Motor neuron (in vitro differentiated cells): ENCODE measurements at regions not wholly inside any gene's neighbourhood (a gene's known extent, or its start where the extent isn't known, plus 50 kb on each side); places are given as distances from the start of the nearest gene placed in this dataset.

Experiments
- ATAC-seq, 8 experiments: fragments of 200-7000 bp; cut with Tn5 transposase; replicated peaks in 6 of 8; 2 replicates each; pipeline ENCODE4 v1.8.0; 2021; ENCODE audit warnings: mild to moderate bottlenecking in 8 of 8, moderate library complexity in 8 of 8
- H3K27ac ChIP-seq, 2 donors: fragments of 250-450 bp; sonication (Bioruptor Pico); 2 replicates each; pipeline ENCODE4 v1.9.0; 2021; ENCODE audit warnings: antibody characterized with exemption in 2 of 2, mild to moderate bottlenecking in 2 of 2, moderate library complexity in 1 of 2
- H3K4me1 ChIP-seq, 2 donors: fragments of 250-450 bp; sonication (Bioruptor Pico); replicated peaks in 1 of 2; 2 replicates each; pipeline ENCODE4 v1.6.1; 2021; ENCODE audit warnings: antibody characterized with exemption in 2 of 2, mild to moderate bottlenecking in 2 of 2, moderate library complexity in 1 of 2
- H3K4me3 ChIP-seq, 5 donors: fragments of 250-450 bp; sonication (Bioruptor Pico); 2 replicates each; pipeline ENCODE4 v1.9.0; 2021; ENCODE audit warnings: antibody characterized with exemption in 5 of 5, mild to moderate bottlenecking in 5 of 5, moderate library complexity in 4 of 5
- WGBS, 10 experiments: fragments of 450-650 bp; shearing (Covaris generic); methylation state at CpG; one replicate each; pipeline ENCODE4 v1.0.0; 2022; 5-methylcytosine and 5-hydroxymethylcytosine counted together
- in situ Hi-C, 9 experiments: fragments of 400-800 bp; cut with MboI; loops; one replicate each; pipeline ENCODE4 v1.15.0; 2021; ENCODE audit warnings: low sequenced_read_pairs in 9 of 9, low pct_unique_long_range_greater_than_20kb in 2 of 9; ENCODE audit not compliant: unreplicated experiment in 9 of 9

DNA sequence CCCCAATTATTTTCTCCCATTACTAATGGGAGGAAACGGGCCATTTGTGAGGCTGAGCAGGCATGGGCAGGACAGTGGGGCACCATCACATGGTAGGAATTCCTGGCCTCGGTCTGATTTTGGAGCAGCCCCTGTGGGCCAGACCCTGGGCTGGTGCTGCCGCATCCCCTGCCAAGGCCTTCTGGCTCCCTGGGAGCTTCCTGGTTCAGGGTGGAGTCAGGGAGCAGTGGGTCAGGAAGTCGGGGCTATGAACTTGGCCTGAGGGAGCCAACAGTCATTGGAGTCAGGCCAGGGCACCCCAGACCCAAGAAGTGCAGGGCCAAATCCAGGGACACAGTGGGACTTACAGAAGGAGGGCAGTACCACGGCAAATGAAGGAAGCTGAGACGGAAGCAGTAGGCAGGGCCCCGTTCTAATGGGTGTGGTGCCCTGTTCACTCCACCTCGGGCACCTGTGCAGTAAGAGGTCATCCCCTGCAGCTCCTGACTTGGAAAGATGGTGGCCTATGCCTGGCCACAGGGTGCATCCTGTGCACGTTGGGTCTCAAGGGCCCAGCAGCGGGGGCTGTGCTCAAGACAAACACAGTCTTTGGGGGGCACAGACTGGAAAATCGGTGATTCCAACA is 328.1 kb downstream of the SMAD2 start:
- in situ Hi-C loops = loop anchor here in 1 of 9 experiments (10.0 kb wide), 1 partner anchor 122 kb away; no protein-coding TSS in a partner anchor
- no peak for ATAC-seq
- peaks cover 0 to 2% of the 10 kb centered on the region in 2 donors for H3K4me1 ChIP-seq
- no peak overlapping the region for H3K27ac ChIP-seq
- H3K4me3 ChIP-seq = no peak overlapping the region
- WGBS, 10 experiments = 33 to 100% (median 86%) methylated on average over 1 to 9 of the region's 11 CpGs; no CpG with 5 or more reads in 4 of the 10 experiments

DNA sequence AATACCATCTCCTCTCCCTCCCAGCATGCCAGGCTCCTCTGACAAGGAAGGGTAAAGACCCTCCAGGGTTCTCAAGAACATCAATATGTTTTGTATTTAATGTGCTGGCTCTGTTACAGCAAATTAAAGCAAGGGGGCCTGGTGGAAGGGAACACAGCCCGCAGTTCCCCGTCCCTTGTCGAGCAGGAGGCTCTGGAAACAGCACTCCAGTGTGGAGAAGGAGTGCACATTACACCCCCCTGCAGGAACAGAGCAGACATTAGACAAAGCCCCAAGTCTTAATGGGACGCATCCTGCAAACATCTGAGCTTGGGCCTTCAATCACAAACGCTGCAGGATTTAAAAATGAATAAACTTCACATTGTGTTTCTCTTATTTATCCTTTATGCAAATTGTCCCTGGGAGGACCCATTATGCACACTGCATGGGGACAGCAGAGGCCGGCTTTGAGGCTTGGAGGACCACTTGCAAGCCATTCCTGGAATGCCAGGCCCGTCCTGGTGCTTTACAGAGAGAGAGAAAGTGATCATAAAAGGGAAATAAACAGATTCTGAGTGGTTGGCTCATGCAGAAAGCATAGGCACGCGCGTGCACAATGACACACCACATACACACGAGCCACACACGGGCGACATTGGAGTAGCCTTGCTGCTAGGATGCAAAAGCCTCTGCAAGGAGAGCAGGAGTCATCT is 328.7 kb downstream of the SMAD2 start:
- in situ Hi-C loops = loop anchor here in 1 of 9 experiments (10.0 kb wide), 1 partner anchor 123 kb away; no protein-coding TSS in a partner anchor
- Histone ChIP-seq H3K27ac (no peak overlapping the region), H3K4me1 (no peaks in the 10 kb centered on the region), H3K4me3 (no peak overlapping the region)
- whole genome bisulfite sequencing, 10 experiments = 1 to 100% (median 68%) methylated on average over 1 to 13 of the region's 13 CpGs; no CpG with 5 or more reads in 3 of the 10 experiments
- peak in 5 of 8 experiments; percentile 52 to 71 (median 60) for ATAC-seq

DNA sequence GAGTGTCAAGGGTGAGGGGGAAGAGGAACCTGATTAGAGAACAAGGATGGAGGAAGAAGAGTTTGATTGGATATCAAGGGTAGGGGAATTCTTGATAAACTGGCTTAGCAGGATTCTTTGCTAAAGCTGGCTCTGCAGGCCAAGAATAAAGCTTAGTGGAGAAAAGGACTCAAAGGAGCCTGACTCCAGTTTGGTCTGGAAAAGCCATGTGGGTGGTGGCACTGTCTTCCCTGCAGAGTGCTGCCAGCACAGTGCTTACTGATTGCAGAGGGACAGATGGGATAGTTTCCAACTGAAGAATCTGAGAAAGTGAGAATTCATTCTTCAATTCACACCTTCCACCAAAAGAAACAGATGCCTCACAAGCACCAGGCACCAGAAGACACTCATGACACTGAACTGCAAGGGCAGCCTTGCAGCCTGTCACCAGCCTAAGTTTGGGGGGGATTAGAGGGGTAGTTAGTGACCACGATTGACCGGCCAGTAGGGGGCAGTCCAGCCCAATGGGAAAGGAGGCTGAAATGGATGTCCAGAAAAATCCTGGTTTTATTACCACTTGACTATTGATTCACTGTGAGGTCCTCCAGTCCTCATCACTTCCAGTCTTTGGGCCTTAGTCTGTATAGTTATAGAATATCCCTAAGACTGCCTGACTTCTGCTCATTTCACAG is 334.5 kb downstream of the SMAD2 start:
- ATAC-seq = peak in 3 of 8 experiments; percentile 20 to 65 (median 60)
- in situ Hi-C loops = loop anchor here in 3 of 9 experiments (25.0 kb wide), 2 partner anchors 141 to 209 kb away; no protein-coding TSS in a partner anchor
- 0 to 27% (median 0%) methylated on average over 1 to 2 of the region's 2 CpGs; no CpG with 5 or more reads in 5 of the 10 experiments for WGBS, 10 experiments

GRCh38 chr18:47594621-47595086 is 335.8 kb downstream of the SMAD2 start:
- H3K4me1 ChIP-seq = peaks cover 19 to 20% of the 10 kb centered on the region in 2 donors
- in situ Hi-C loops = loop anchor here in 3 of 9 experiments (25.0 kb wide), 2 partner anchors 143 to 207 kb away; no protein-coding TSS in a partner anchor
- peak overlapping the region; percentile 19 to 90 for H3K27ac ChIP-seq
- peak overlapping the region; percentile 4 to 33 (median 28) for H3K4me3 ChIP-seq
- WGBS, 10 experiments = 2 to 63% (median 35%) methylated on average over 3 to 16 of the region's 23 CpGs; no CpG with 5 or more reads in 3 of the 10 experiments
- ATAC-seq = peak in 5 of 8 experiments; percentile 85 to 89 (median 87)

More for the DNA sequence above, 334.5 kb downstream of the SMAD2 start:
- Histone ChIP-seq H3K27ac (no peak overlapping the region), H3K4me1 (peaks cover 19 to 20% of the 10 kb centered on the region in 2 donors), H3K4me3 (no peak overlapping the region)

- ATAC-seq = peak in 5 of 8 experiments; percentile 76 to 91 (median 83)
- in situ Hi-C loops = loop anchor here in 3 of 9 experiments (25.0 kb wide), 2 partner anchors 143 to 207 kb away; no protein-coding TSS in a partner anchor
- 0 to 100% (median 21%) methylated on average over 1 to 9 of the region's 13 CpGs for WGBS, 10 experiments
- Histone ChIP-seq H3K4me1 (peaks cover 19 to 20% of the 10 kb centered on the region in 2 donors), H3K4me3 (peak overlapping the region; percentile 4 to 33 (median 28)), H3K27ac (peak overlapping the region; percentile 48 to 90)
Observed at GRCh38 chr18:47593744-47594472, 336.6 kb downstream of the SMAD2 start.

DNA sequence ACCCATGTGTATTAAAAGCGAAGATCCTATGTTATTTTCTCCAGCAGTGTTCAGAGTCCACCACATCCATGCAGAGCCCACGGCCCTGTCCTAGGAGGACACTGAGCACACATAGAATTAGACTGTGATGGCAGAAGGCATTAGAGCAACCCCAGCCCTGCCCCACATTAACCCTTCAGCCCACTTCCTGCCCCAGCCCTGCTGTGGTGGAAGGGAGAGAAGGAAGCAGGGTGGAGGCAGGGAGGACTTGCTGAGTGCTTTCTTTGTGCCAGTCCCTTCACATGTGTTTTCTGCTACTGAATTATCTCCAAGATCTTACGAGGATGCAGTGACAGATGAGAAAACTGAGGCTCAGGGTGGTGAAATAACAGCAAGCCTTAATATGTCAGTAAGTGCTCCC is 339.0 kb downstream of the SMAD2 start:
- WGBS, 10 experiments = 0 to 100% (median 82%) methylated on average over 1 to 2 of the region's 3 CpGs; no CpG with 5 or more reads in 5 of the 10 experiments
- ATAC-seq = no peak
- in situ Hi-C loops = loop anchor here in 3 of 9 experiments (25.0 kb wide), 2 partner anchors 146 to 204 kb away; no protein-coding TSS in a partner anchor
- H3K4me1 ChIP-seq = peaks cover 30% of the 10 kb centered on the region in 2 donors
- no peak overlapping the region for H3K4me3 ChIP-seq
- no peak overlapping the region for H3K27ac ChIP-seq

DNA sequence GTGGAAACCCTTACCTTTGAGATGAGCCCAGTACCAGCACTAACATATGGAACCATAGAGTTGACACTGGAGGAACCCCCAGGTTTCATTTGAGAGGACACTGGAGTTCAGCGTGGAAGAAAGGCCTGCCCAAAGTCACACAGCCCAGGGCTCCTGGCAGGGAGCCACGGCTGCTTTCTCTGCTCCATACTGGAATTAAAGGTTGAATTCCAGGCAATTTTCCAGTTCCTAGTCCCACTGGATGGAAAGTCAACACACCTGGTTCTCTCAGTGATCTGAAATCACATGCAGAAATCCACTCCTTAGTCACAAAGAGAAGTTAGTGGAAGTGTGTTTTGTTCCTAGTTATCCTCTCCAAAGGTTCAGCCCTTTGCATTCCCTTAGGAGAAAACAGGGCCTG is 336.1 kb upstream of the SKOR2 start:
- no peak overlapping the region for H3K27ac ChIP-seq
- in situ Hi-C loops = loop anchor here in 3 of 9 experiments (25.0 kb wide), 2 partner anchors 150 to 200 kb away; no protein-coding TSS in a partner anchor
- no peak for ATAC-seq
- H3K4me1 ChIP-seq = peaks cover 36 to 45% of the 10 kb centered on the region in 2 donors
- 50 to 100% (median 80%) methylated on average over 1 to 2 of the region's 2 CpGs; no CpG with 5 or more reads in 5 of the 10 experiments for WGBS, 10 experiments
- H3K4me3 ChIP-seq = no peak overlapping the region

DNA sequence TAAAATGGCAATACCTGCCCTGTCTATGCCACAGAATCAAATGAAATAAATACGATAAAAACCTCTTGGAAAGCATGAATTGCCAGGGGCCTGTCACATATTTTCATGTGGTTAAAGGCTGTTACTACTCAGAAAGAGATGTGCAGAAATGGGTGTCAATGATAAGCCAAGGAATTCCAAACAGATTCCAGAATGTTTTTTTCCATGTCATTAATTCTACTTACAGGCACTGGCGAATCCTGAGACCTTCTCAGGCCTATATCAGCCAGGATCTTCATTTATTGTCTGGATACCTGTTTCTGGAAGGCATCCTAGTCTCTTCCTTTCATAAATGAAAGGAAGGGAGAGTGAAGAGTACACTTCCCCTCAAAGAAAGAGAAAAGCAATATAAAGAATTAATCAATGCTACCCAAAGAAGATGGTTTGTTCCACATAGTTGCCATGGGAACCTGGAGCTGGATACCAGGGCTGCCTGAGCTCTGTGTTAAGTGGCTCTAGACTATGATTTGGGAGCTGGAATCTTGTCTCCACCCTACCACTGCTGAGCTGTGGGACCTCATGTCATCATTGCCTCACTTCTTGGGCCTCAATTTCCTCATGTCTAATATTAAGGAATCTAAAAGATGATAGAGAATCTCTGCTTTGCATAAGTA is 335.1 kb upstream of the SKOR2 start:
- 20 to 100% (median 78%) methylated on average over 1 to 2 of the region's 2 CpGs; no CpG with 5 or more reads in 4 of the 10 experiments for WGBS, 10 experiments
- H3K4me1 ChIP-seq = peaks cover 47 to 55% of the 10 kb centered on the region in 2 donors
- no peak overlapping the region for H3K4me3 ChIP-seq
- H3K27ac ChIP-seq = no peak overlapping the region
- peak in 4 of 8 experiments; percentile 40 to 62 (median 42) for ATAC-seq
- in situ Hi-C loops = loop anchor here in 3 of 9 experiments (25.0 kb wide), 2 partner anchors 151 to 199 kb away; no protein-coding TSS in a partner anchor

DNA sequence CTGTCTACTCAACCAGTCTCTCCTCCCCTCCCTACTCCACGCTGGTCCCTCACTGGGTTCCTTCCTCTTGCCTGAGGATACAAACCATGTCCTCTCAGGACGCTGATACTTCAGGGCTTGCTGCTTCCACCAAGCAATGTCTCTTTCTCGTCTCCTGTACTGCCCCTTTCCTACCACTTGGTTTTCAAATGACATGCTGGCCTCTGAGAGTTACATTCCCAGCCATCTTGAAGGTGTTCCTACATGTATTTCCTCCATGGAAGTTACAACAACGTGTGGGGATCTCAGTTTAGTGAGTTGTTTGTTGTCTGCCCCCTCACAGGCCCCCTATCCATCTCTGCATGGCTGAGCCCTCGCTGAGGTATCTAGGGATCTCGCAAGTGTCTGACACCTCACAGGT is 334.5 kb upstream of the SKOR2 start:
- ATAC-seq = no peak
- 0 to 82% (median 26%) methylated on average over 1 to 5 of the region's 6 CpGs; no CpG with 5 or more reads in 2 of the 10 experiments for WGBS, 10 experiments
- in situ Hi-C loops = loop anchor here in 3 of 9 experiments (25.0 kb wide), 2 partner anchors 151 to 199 kb away; no protein-coding TSS in a partner anchor
- Histone ChIP-seq H3K27ac (no peak overlapping the region), H3K4me1 (peaks cover 52 to 55% of the 10 kb centered on the region in 2 donors), H3K4me3 (no peak overlapping the region)

DNA sequence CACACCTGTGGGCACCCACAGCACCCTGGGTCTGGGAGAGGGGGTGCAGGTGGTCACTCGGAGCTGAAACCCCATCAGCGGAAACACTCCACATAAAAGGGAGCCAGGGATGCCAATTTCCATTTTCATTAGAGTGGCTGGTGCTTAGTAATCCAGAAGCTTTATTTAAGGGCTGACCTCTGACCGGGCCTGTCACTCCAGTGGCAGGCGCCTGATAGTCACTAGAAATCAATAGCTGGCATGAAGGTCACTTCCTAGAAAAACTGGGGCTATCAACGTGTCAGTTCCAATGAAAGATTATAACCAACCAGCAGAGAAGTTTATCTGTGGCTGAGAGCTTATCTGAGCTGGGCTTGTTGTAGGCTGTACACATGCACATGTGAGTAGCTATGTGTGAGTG is 333.7 kb upstream of the SKOR2 start:
- Histone ChIP-seq H3K4me1 (peaks cover 59 to 62% of the 10 kb centered on the region in 2 donors), H3K27ac (no peak overlapping the region), H3K4me3 (no peak overlapping the region)
- peak in 1 of 8 experiments; percentile 32 for ATAC-seq
- in situ Hi-C loops = loop anchor here in 3 of 9 experiments (25.0 kb wide), 2 partner anchors 152 to 198 kb away; no protein-coding TSS in a partner anchor
- WGBS, 10 experiments = 0 to 48% (median 36%) methylated on average over 1 to 3 of the region's 5 CpGs; no CpG with 5 or more reads in 6 of the 10 experiments

DNA sequence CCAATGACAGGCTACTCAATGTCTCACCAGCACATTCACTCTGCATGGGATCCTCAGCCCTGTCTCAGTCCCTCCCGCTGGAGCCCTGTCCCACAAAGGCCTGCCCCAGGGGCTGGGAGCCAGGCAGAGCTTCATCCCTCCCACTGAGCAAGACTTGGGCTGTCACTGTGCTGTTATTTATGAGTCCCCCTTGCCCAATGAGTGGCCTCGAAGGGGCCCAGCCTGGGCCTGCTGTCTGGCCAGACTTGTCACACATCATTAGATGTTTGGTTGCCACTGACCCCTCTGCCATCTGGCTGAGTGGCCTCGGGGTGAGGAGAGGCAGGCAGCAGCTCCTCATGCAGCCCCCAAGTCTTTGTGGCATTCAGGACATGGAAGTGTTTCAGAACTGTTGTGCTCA is 330.6 kb upstream of the SKOR2 start:
- ATAC-seq = peak in 5 of 8 experiments; percentile 81 to 93 (median 90)
- in situ Hi-C loops = loop anchor here in 3 of 9 experiments (25.0 kb wide), 2 partner anchors 155 to 195 kb away; no protein-coding TSS in a partner anchor
- Histone ChIP-seq H3K4me1 (peaks cover 63 to 67% of the 10 kb centered on the region in 2 donors), H3K27ac (no peak overlapping the region), H3K4me3 (no peak overlapping the region)
- 0 to 40% (median 0%) methylated on average over 1 to 2 of the region's 3 CpGs; no CpG with 5 or more reads in 6 of the 10 experiments for WGBS, 10 experiments
